HepG2 (cell line): ENCODE measurements at regions not wholly inside any gene's neighbourhood (a gene's known extent, or its start where the extent isn't known, plus 50 kb on each side); places are given as distances from the start of the nearest gene placed in this dataset.
A peak's percentile ranks its signal among the peaks of the same experiment; 100 is the strongest.

Source experiments
- ATAC-seq: fragments of 200-7000 bp; cut with Tn5 transposase; 3 replicates; pipeline ENCODE4 v1.9.1; 2020; ENCODE audit warnings: mild to moderate bottlenecking, moderate library complexity
- BruUV-seq: library from RNA; stranded (reverse); fragments of 400-500 nt; replicated peaks from 2 replicates; lab custom pipeline; 2021; lab: Mats Ljungman, UMichigan
- CTCF ChIA-PET: fragments of 300-600 bp; formaldehyde crosslinking; extraction: SDS; loops from one replicate; lab custom pipeline; 2021; ENCODE audit warnings: low total read pairs, inconsistent platforms, low intra/inter-chr PET ratio; lab: Yijun Ruan, JAX
- POLR2A ChIA-PET: fragments of 350-600 bp; sonication (Branson Sonifier 250); formaldehyde crosslinking; loops from one replicate; lab custom pipeline; 2020; ENCODE audit warnings: antibody characterized with exemption, inconsistent platforms; lab: Yijun Ruan, JAX
- DNase-seq: peaks from one replicate; pipeline ENCODE4 v3.0.0-alpha.2; 2015; ENCODE audit warnings: low spot score
- FAIRE-seq: peaks from 3 replicates; lab custom pipeline; 2011; peaks lifted over from hg19 to GRCh38; lab: Jason Lieb, UNC
- H2AFZ ChIP-seq: one replicate; pipeline ENCODE4 v1.6.1; 2011; ENCODE audit warnings: low read length, inconsistent platforms
- H3K27ac ChIP-seq: fragments of 300-600 bp; 3 replicates; pipeline ENCODE4 v1.8.0; 2011; ENCODE audit warnings: mixed run types, mild to moderate bottlenecking, mixed read lengths, low read length, inconsistent platforms; ENCODE audit not compliant: insufficient read depth; ENCODE audit errors: extremely low read length
- H3K27me3 ChIP-seq, 2 experiments: fragments of 200-600 bp in 1 of 2; 2 replicates in 1 of 2; 3 replicates in 1 of 2; pipeline versions ENCODE4 v1.6.0 to v1.8.0; 2011; ENCODE audit warnings: low read length in 2 of 2, mild to moderate bottlenecking in 2 of 2, moderate library complexity in 2 of 2, inconsistent platforms in 1 of 2; ENCODE audit not compliant: insufficient read depth in 2 of 2, control insufficient read depth in 1 of 2
- H3K36me3 ChIP-seq, 2 experiments: fragments of 200-600 bp in 1 of 2; replicated peaks in 1 of 2; 2 replicates in 1 of 2; 3 replicates in 1 of 2; pipeline versions ENCODE4 v1.5.1 to v1.8.0; 2011; ENCODE audit warnings: low read length in 2 of 2, inconsistent platforms in 1 of 2; ENCODE audit not compliant: insufficient read depth in 2 of 2, control insufficient read depth in 1 of 2
- H3K4me1 ChIP-seq: 2 replicates; pipeline ENCODE4 v1.5.1; 2012; ENCODE audit warnings: low read length, inconsistent platforms; ENCODE audit not compliant: insufficient read depth
- H3K4me2 ChIP-seq: 2 replicates; pipeline ENCODE4 v1.6.0; 2011; ENCODE audit warnings: low read depth, low read length, inconsistent platforms
- H3K4me3 ChIP-seq, 3 experiments: fragments of 200-600 bp in 1 of 3; sonication (generic), shearing (Covaris generic) in 1 of 3; replicated peaks in 1 of 3; 2 replicates each; pipeline ENCODE4 v1.5.1; 2011 to 2016; ENCODE audit warnings: low read length in 3 of 3, inconsistent platforms in 2 of 3, low read depth in 2 of 3, mild to moderate bottlenecking in 2 of 3, control low read depth in 1 of 3, mixed read lengths in 1 of 3; ENCODE audit not compliant: insufficient read depth in 1 of 3
- H3K79me2 ChIP-seq: one replicate; pipeline ENCODE4 v1.6.1; 2011; ENCODE audit warnings: low read length, inconsistent platforms; ENCODE audit not compliant: insufficient read depth
- H3K9ac ChIP-seq: 2 replicates; pipeline ENCODE4 v1.6.0; 2011; ENCODE audit warnings: mild to moderate bottlenecking, low read depth, low read length, inconsistent platforms; ENCODE audit not compliant: insufficient read depth
- H3K9me3 ChIP-seq: 2 replicates; pipeline ENCODE4 v1.5.1; 2012; ENCODE audit warnings: mild to moderate bottlenecking, low read length
- H4K20me1 ChIP-seq: 2 replicates; pipeline ENCODE4 v1.6.0; 2011; ENCODE audit warnings: inconsistent platforms, mild to moderate bottlenecking, low read length, moderate library complexity; ENCODE audit not compliant: insufficient read depth
- MTF2 ChIP-seq: sonication (generic); formaldehyde crosslinking; IDR thresholded peaks from 2 replicates; pipeline ENCODE4 v1.5.0; 2020; ENCODE audit warnings: missing genetic modification reagents, borderline replicate concordance
- NBN ChIP-seq: fragments of 450-650 bp; conservative IDR thresholded peaks from 2 replicates; pipeline ENCODE4 v1.6.1; 2017
- NFIB ChIP-seq: sonication (generic); formaldehyde crosslinking; IDR thresholded peaks from 2 replicates; pipeline ENCODE4 v1.9.0; 2021; ENCODE audit warnings: missing genetic modification reagents, mild to moderate bottlenecking, borderline replicate concordance
- PHB2 ChIP-seq: fragments of 450-650 bp; IDR thresholded peaks from 2 replicates; pipeline ENCODE4 v1.6.1; 2018; ENCODE audit not compliant: partially characterized antibody
- POLR2AphosphoS5 ChIP-seq: IDR thresholded peaks from 2 replicates; pipeline ENCODE4 v1.6.1; 2012; ENCODE audit warnings: low read depth, low read length
- ZNF20 ChIP-seq: sonication (generic); formaldehyde crosslinking; IDR thresholded peaks from 2 replicates; pipeline ENCODE4 v1.4.0; 2020; ENCODE audit warnings: mild to moderate bottlenecking, moderate library complexity, missing genetic modification reagents
- WGBS: methylation state at CpG from one replicate; pipeline ENCODE4 v1.1.6; 2017; ENCODE audit warnings: low lambda C conversion rate; 5-methylcytosine and 5-hydroxymethylcytosine counted together
- in situ Hi-C: cut with HindIII; loops from 2 replicates; pipeline ENCODE4 v1.10.0; 2017; ENCODE audit warnings: low pct_unique_long_range_greater_than_20kb; ENCODE audit not compliant: extremely low pct_ligation_motif_present
- intact Hi-C: fragments of 100-400 bp; cut with micrococcal nuclease; formaldehyde crosslinking; loops from one replicate; pipeline ENCODE4 v1.10.0; 2022; ENCODE audit not compliant: unreplicated experiment
- TF ChIP-seq, protein P1 (sequence below): sonication (generic); formaldehyde crosslinking; IDR thresholded peaks from 2 replicates; pipeline ENCODE4 v1.8.0; 2022; ENCODE audit warnings: missing genetic modification reagents, mild to moderate bottlenecking, inconsistent platforms, borderline replicate concordance
- TF ChIP-seq, protein P2 (sequence below): sonication (generic); formaldehyde crosslinking; IDR thresholded peaks from 2 replicates; pipeline ENCODE4 v1.5.1; 2020; ENCODE audit warnings: missing genetic modification reagents, mild to moderate bottlenecking, borderline replicate concordance
- TF ChIP-seq, protein P3 (sequence below): IDR thresholded peaks from 2 replicates; pipeline ENCODE4 v1.6.1; 2016; ENCODE audit warnings: low read depth

DNA sequence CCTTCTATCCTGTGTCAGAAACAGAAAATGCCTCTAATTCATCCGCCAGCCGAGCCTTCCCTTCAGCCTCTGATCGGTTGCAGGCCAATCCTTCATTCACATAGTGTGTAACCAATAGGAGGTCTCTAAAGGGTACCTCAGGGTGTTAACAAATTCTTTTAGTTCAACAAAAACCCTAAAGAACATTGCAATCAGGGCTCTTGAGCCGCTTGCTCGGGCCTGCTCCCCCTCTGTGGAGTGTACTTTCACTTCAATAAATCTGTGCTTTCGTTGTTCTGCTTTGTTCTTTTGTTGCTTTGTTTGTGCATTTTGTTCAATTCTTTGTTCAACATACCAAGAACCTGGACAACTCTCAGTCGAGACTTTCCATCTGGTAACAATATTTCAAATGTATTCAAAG is 366.5 kb downstream of the KCTD12 start:
- Histone ChIP-seq H4K20me1 (no peaks in the 10 kb centered on the region), H2AFZ (no peak overlapping the region), H3K27me3 (no peaks in the 10 kb centered on the region; a peak in 1 of 5 replicates), H3K27ac (no peak overlapping the region), H3K4me1 (no peaks in the 10 kb centered on the region), H3K36me3 (no peaks in the 10 kb centered on the region), H3K9me3 (no peaks in the 10 kb centered on the region), H3K9ac (no peak overlapping the region), H3K4me2 (0 out of 2 replicates have a peak overlapping the region, but pooled peaks have one; percentile 23), H3K79me2 (no peaks in the 10 kb centered on the region), H3K4me3 (no peak overlapping the region)
- no peak for TF ChIP-seq NFIB (CRISPR knock-in tag)
- TF ChIP-seq ZNF20 (CRISPR knock-in tag) = peak; percentile 94; the same call in 1 of the 2 replicates
- CTCF ChIA-PET = no interaction called here
- DNase-seq = no peak
- no peak for FAIRE-seq
- POLR2A ChIA-PET = no interaction called here
- ATAC-seq = no peak
- 2% methylated on average over 7 of the region's 7 CpGs for WGBS
- intact Hi-C loops (no loop called here), in situ Hi-C loops (no loop called here)
- BruUV-seq = no TSS peak

DNA sequence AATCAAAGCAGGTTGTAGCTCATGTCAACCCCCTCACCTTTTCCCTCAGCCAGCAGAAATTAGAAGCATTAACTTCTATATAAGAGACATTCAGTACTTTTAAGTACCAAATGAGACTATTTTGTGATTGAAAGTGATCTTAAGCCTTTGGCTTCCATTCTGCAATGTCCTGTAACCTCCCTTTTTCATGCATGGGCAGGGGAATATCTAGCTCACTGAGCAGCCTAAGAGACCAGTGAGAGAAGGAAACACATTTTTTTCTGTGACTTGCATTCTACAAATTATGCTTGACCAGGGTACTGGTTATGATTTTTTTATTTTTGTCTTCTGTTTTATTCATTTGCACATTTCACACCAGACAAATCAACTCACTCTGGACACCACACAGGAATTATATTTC is 369.6 kb downstream of the KCTD12 start:
- Histone ChIP-seq H3K79me2 (no peaks in the 10 kb centered on the region), H2AFZ (no peak overlapping the region), H3K4me3 (no peak overlapping the region), H3K4me2 (no peak overlapping the region), H3K36me3 (no peaks in the 10 kb centered on the region), H3K27ac (no peak overlapping the region), H3K9ac (no peak overlapping the region), H3K9me3 (no peaks in the 10 kb centered on the region), H4K20me1 (no peaks in the 10 kb centered on the region), H3K27me3 (no peaks in the 10 kb centered on the region; a peak in 1 of 5 replicates), H3K4me1 (no peaks in the 10 kb centered on the region)
- ChIA-PET POLR2A (no interaction called here), CTCF (no interaction called here)
- no peak for ATAC-seq
- no TSS peak for BruUV-seq
- intact Hi-C loops = no loop called here
- TF ChIP-seq, protein P1, sequence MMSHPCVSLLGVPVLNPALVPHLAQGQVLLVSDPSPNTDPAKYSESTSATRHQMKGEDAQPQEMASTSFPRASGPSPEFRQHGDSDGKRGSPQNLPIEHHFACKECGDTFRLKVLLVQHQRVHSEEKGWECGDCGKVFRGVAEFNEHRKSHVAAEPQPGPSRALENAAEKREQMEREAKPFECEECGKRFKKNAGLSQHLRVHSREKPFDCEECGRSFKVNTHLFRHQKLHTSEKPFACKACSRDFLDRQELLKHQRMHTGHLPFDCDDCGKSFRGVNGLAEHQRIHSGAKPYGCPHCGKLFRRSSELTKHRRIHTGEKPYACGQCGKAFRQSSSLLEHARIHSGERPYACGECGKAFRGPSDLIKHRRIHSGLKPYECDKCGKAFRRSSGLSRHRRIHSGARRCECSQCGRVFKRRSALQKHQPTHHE (CRISPR knock-in tag) = no peak
- TF ChIP-seq, protein P2, sequence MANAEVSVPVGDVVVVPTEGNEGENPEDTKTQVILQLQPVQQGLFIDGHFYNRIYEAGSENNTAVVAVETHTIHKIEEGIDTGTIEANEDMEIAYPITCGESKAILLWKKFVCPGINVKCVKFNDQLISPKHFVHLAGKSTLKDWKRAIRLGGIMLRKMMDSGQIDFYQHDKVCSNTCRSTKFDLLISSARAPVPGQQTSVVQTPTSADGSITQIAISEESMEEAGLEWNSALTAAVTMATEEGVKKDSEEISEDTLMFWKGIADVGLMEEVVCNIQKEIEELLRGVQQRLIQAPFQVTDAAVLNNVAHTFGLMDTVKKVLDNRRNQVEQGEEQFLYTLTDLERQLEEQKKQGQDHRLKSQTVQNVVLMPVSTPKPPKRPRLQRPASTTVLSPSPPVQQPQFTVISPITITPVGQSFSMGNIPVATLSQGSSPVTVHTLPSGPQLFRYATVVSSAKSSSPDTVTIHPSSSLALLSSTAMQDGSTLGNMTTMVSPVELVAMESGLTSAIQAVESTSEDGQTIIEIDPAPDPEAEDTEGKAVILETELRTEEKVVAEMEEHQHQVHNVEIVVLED = no peak
- TF ChIP-seq POLR2AphosphoS5 = no peak
- no peak for TF ChIP-seq NBN
- TF ChIP-seq, protein P3, sequence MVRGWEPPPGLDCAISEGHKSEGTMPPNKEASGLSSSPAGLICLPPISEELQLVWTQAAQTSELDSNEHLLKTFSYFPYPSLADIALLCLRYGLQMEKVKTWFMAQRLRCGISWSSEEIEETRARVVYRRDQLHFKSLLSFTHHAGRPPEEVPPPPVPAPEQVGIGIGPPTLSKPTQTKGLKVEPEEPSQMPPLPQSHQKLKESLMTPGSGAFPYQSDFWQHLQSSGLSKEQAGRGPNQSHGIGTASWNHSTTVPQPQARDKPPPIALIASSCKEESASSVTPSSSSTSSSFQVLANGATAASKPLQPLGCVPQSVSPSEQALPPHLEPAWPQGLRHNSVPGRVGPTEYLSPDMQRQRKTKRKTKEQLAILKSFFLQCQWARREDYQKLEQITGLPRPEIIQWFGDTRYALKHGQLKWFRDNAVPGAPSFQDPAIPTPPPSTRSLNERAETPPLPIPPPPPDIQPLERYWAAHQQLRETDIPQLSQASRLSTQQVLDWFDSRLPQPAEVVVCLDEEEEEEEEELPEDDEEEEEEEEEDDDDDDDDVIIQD (CRISPR knock-in tag) = no peak
- TF ChIP-seq PHB2 = no peak
- TF ChIP-seq MTF2 (CRISPR knock-in tag) = no peak
- no peak for FAIRE-seq
- no peak for DNase-seq
- in situ Hi-C loops = no loop called here
